Heart left ventricle (tissue), 13 donors: ENCODE measurements at regions not wholly inside any gene's neighbourhood (a gene's known extent, or its start where the extent isn't known, plus 50 kb on each side); places are given as distances from the start of the nearest gene placed in this dataset.

Experiments
- POLR2A ChIP-seq, 2 donors: fragments of 450-650 bp; IDR thresholded peaks; one replicate each; pipeline ENCODE4 v1.6.1; 2017; ENCODE audit warnings: antibody characterized with exemption in 2 of 2, mild to moderate bottlenecking in 2 of 2, moderate library complexity in 2 of 2
- TF ChIP-seq, protein P1 (sequence below), 12 donors: fragments of 200-600 bp; sonication (generic) in 4 of 12; IDR thresholded peaks; one replicate each; pipeline versions ENCODE4 v1.5.0 to v1.8.0; 2018 to 2022; ENCODE audit warnings: antibody characterized with exemption in 12 of 12, mild to moderate bottlenecking in 5 of 12
- donor health status: ischemic (EF 13 %, LVEDD 7.1; RV severe dilation, severe dysfunction).
- donor health status: DM: no; HTN: yes; CAD: no.
- donor health status: DM: no; HTN: no; CAD: no.
- donor health status: ischemic (EF 25% LVEDD 6.9; RV normal size, moderate dysfunction).
- donor health status: ischemic (EF 25% LVEDD 5.7; RV mildly dilated, moderate dysfunction).
- donor health status: ischemic (EF 35%, LVEDD 5.7; RV mildly dilated, moderate dysfunction).
- donor health status: nonischemic (EF 11% LVEDD 7.7; RV severe dilation, severe dysfunction).
- donor health status: DM: yes; HTN: yes; CAD: no.
- donor health status: PGD.
- donor health status: ischemic (EF 29% LVEDD 5.4; RV normal size, mild dysfunction).
- donor health status: nonischemic (EF 23%, LVEDD 6.1; RV moderate dilation, normal function).

DNA sequence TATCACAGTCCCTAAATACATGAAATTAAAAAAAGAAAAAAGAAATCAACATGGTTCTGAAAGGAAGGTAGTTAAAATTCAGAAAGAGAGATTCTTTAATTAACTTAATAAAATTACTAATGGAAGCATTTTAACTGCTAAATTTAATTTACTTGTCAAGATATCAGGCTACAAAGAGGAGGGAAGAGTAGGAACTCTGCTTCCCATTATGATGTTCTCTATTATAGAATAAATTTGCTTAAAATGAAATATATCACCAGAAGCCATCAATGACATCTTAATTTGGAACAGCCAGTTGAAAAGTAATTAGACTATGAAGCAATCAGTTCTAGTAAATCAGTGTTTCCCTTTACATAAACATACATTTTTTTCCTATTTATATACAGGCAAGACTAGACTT, 611.8 kb upstream of the FANCL start:
- no peak for TF ChIP-seq POLR2A (IDR thresholded peaks at IDR 0.05)
- TF ChIP-seq, protein P1, sequence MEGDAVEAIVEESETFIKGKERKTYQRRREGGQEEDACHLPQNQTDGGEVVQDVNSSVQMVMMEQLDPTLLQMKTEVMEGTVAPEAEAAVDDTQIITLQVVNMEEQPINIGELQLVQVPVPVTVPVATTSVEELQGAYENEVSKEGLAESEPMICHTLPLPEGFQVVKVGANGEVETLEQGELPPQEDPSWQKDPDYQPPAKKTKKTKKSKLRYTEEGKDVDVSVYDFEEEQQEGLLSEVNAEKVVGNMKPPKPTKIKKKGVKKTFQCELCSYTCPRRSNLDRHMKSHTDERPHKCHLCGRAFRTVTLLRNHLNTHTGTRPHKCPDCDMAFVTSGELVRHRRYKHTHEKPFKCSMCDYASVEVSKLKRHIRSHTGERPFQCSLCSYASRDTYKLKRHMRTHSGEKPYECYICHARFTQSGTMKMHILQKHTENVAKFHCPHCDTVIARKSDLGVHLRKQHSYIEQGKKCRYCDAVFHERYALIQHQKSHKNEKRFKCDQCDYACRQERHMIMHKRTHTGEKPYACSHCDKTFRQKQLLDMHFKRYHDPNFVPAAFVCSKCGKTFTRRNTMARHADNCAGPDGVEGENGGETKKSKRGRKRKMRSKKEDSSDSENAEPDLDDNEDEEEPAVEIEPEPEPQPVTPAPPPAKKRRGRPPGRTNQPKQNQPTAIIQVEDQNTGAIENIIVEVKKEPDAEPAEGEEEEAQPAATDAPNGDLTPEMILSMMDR (IDR thresholded peaks at IDR 0.05), result no peak
